ENCODE measurements at regions not wholly inside any gene's neighbourhood (a gene's known extent, or its start where the extent isn't known, plus 50 kb on each side); places are given as distances from the start of the nearest gene placed in this dataset.

DNA sequence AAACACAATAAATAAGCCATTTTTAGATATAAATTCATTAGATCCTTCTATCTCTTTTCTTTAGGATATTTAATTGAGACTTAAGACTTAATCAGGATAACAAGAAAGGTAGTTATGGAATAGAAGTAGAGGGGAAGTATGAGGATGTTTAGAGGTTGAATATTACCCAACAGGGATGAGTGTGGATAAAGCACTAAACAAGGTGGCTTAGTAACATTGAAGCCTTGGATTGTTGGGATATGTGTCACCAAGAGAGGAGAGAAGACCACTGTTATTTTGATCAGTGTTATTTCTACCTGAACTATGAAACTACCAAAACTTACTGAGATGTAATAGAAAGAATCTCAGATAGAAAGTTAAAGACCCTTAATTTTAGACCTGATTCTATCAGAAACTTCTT lies 405.7 kb downstream of the PIK3C3 start:
- ATAC-seq (no peak), FAIRE-seq (no peak), DNase-seq (ENCODE audit: low read depth in 1 of 2, low spot score in 1 of 2) (no peak)
- no peaks in the 10 kb centered on the region for H3K4me1 ChIP-seq
- H3K9me3 ChIP-seq: no peaks in the 10 kb centered on the region
- ChIA-PET POLR2A (no interaction called here), CTCF (no interaction called here)
- no peak for TF ChIP-seq RNF2 (IDR thresholded peaks at IDR 0.05; ENCODE audit: borderline replicate concordance, low read depth)
- TF ChIP-seq, protein P1, sequence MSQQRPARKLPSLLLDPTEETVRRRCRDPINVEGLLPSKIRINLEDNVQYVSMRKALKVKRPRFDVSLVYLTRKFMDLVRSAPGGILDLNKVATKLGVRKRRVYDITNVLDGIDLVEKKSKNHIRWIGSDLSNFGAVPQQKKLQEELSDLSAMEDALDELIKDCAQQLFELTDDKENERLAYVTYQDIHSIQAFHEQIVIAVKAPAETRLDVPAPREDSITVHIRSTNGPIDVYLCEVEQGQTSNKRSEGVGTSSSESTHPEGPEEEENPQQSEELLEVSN (IDR thresholded peaks at IDR 0.05; ENCODE audit: borderline replicate concordance, low read depth): no peak
- TF ChIP-seq, protein P2, sequence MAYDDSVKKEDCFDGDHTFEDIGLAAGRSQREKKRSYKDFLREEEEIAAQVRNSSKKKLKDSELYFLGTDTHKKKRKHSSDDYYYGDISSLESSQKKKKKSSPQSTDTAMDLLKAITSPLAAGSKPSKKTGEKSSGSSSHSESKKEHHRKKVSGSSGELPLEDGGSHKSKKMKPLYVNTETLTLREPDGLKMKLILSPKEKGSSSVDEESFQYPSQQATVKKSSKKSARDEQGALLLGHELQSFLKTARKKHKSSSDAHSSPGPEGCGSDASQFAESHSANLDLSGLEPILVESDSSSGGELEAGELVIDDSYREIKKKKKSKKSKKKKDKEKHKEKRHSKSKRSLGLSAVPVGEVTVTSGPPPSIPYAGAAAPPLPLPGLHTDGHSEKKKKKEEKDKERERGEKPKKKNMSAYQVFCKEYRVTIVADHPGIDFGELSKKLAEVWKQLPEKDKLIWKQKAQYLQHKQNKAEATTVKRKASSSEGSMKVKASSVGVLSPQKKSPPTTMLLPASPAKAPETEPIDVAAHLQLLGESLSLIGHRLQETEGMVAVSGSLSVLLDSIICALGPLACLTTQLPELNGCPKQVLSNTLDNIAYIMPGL (CRISPR knock-in tag; IDR thresholded peaks at IDR 0.05; ENCODE audit: borderline replicate concordance): no peak
- TF ChIP-seq KDM1A (IDR thresholded peaks at IDR 0.05; ENCODE audit: low read depth): no peak
- no peak for TF ChIP-seq HEYL (CRISPR knock-in tag; IDR thresholded peaks at IDR 0.05)
- TF ChIP-seq ESRRA (IDR thresholded peaks at IDR 0.05; ENCODE audit: borderline replicate concordance, low read length): no peak
- TF ChIP-seq RAD21 (conservative IDR thresholded peaks at IDR 0.05 in 1 of 2, IDR thresholded peaks at IDR 0.05 in 1 of 2): no peak
- TF ChIP-seq FOXS1 (CRISPR knock-in tag; IDR thresholded peaks at IDR 0.05): no peak
- no peak for TF ChIP-seq CEBPB (IDR thresholded peaks at IDR 0.05)
- TF ChIP-seq, protein P3, sequence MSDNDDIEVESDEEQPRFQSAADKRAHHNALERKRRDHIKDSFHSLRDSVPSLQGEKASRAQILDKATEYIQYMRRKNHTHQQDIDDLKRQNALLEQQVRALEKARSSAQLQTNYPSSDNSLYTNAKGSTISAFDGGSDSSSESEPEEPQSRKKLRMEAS (IDR thresholded peaks at IDR 0.05): no peak
- no peak for TF ChIP-seq GATA3 (IDR thresholded peaks at IDR 0.05; ENCODE audit: borderline replicate concordance)
- TF ChIP-seq POLR2AphosphoS2 (conservative IDR thresholded peaks at IDR 0.05; ENCODE audit: low read length): no peak
- H3K4me2 ChIP-seq: no peak overlapping the region
- no peak overlapping the region for H3K4me3 ChIP-seq
- no peak overlapping the region for H3K27ac ChIP-seq

DNA sequence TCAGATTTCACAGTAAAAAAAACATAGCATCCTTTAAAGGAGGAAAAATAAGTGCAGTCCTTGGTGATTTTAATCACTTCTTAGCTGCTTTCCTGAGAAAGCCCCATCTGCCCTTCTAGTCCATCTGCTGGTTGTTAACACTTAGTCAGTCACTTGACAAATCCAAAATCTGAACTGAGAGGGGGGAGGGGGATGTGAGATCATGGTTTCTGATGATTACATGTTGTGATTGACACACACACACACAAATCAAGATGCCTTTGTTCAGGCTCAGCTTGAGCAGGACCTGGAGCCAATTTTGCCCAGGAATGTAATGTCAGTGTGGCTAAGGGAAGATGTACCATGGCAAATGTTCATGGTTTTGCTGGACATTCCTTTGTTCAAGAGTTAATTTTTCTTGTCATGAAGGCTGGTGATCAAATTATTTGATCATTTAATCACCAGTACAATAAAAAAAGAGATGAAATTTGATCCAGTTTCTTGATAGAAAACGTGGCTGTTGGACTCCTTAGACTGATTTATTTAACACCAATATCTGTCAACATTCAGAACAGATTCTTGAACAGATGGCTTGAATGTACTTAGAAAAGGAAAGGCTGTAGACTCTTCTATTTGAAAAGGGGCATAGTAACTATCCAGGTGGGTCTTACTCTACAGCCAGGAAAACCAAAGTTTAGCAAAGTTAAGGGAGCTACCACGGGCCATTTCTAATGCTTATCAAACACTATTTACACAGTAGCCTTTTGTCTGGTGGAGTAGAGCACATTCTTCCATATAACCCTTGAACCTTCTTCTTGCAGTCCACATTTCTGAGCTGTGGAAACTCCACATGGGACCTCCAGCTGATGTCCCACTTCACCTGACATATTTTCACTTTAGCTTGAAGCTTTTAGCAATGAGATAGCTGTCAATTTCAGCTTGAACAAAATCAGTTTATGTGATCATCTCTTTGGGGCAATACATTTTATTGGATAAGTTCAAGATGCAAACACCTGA lies 408.7 kb downstream of the PIK3C3 start:
- WGBS (ENCODE audit: missing lambda C conversion rate): 2% methylated on average over 2 of the region's 2 CpGs
- H3K9me3 ChIP-seq: no peaks in the 10 kb centered on the region
- no peak for ATAC-seq
- POLR2A ChIA-PET: no interaction called here
- H3K4me2 ChIP-seq: no peak overlapping the region
- CTCF ChIA-PET: no interaction called here
- H3K4me3 ChIP-seq: no peak overlapping the region
- TF ChIP-seq, protein P4, sequence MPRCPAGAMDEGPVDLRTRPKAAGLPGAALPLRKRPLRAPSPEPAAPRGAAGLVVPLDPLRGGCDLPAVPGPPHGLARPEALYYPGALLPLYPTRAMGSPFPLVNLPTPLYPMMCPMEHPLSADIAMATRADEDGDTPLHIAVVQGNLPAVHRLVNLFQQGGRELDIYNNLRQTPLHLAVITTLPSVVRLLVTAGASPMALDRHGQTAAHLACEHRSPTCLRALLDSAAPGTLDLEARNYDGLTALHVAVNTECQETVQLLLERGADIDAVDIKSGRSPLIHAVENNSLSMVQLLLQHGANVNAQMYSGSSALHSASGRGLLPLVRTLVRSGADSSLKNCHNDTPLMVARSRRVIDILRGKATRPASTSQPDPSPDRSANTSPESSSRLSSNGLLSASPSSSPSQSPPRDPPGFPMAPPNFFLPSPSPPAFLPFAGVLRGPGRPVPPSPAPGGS (IDR thresholded peaks at IDR 0.05): no peak
- TF ChIP-seq FOXS1 (CRISPR knock-in tag; IDR thresholded peaks at IDR 0.05) (no peak), ESRRA (IDR thresholded peaks at IDR 0.05; ENCODE audit: borderline replicate concordance, low read length) (no peak), JUN (IDR thresholded peaks at IDR 0.05) (no peak), POLR2A (IDR thresholded peaks at IDR 0.05; ENCODE audit: low read length) (no peak)
- TF ChIP-seq, protein P2 (CRISPR knock-in tag; IDR thresholded peaks at IDR 0.05; ENCODE audit: borderline replicate concordance): no peak
- no peak overlapping the region for H3K27ac ChIP-seq
- no peak for FAIRE-seq
- no peak for DNase-seq (ENCODE audit: low read depth in 1 of 2, low spot score in 1 of 2)
- H3K4me1 ChIP-seq: no peaks in the 10 kb centered on the region

DNA sequence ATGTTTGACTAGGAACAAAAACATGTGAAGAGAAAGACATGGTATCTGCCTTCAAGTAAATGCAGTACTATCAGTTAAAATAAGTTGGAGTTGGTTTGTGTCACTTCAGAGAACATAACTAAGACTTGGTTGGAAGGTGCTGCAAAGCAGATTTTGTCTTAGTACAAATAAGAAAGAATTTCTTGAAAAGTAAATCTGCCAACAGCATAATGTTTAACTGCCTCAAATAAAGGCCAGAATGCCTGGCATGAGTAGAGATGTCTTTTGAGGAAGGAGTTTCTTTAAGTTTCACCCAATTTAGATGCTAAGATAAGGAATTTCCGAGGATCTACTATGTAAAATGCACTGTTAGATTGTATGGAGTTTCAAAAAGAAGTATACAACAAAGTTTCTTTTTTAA lies 409.7 kb downstream of the PIK3C3 start:
- POLR2A ChIA-PET: no interaction called here
- 0% methylated on average over 1 of the region's 1 CpG for WGBS (ENCODE audit: missing lambda C conversion rate)
- FAIRE-seq (no peak), DNase-seq (ENCODE audit: low read depth in 1 of 2, low spot score in 1 of 2) (no peak), ATAC-seq (no peak)
- H3K4me1 ChIP-seq: no peaks in the 10 kb centered on the region
- H3K4me2 ChIP-seq: no peak overlapping the region
- CTCF ChIA-PET: no interaction called here
- no peak overlapping the region for H3K4me3 ChIP-seq
- no peaks in the 10 kb centered on the region for H3K9me3 ChIP-seq
- H3K27ac ChIP-seq: no peak overlapping the region
- TF ChIP-seq TFCP2L1 (CRISPR knock-in tag; IDR thresholded peaks at IDR 0.05) (no peak), POLR2A (IDR thresholded peaks at IDR 0.05; ENCODE audit: low read length) (no peak), KDM1A (IDR thresholded peaks at IDR 0.05; ENCODE audit: low read depth) (no peak), RCOR1 (IDR thresholded peaks at IDR 0.05; ENCODE audit: low read depth, low read length) (no peak), HOXB13 (CRISPR knock-in tag; IDR thresholded peaks at IDR 0.05; ENCODE audit: low read depth) (no peak)
- TF ChIP-seq, protein P2 (CRISPR knock-in tag; IDR thresholded peaks at IDR 0.05; ENCODE audit: borderline replicate concordance): no peak
- TF ChIP-seq, protein P5, sequence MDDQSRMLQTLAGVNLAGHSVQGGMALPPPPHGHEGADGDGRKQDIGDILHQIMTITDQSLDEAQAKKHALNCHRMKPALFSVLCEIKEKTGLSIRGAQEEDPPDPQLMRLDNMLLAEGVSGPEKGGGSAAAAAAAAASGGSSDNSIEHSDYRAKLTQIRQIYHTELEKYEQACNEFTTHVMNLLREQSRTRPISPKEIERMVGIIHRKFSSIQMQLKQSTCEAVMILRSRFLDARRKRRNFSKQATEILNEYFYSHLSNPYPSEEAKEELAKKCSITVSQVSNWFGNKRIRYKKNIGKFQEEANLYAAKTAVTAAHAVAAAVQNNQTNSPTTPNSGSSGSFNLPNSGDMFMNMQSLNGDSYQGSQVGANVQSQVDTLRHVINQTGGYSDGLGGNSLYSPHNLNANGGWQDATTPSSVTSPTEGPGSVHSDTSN (IDR thresholded peaks at IDR 0.05): no peak
- TF ChIP-seq, protein P6, sequence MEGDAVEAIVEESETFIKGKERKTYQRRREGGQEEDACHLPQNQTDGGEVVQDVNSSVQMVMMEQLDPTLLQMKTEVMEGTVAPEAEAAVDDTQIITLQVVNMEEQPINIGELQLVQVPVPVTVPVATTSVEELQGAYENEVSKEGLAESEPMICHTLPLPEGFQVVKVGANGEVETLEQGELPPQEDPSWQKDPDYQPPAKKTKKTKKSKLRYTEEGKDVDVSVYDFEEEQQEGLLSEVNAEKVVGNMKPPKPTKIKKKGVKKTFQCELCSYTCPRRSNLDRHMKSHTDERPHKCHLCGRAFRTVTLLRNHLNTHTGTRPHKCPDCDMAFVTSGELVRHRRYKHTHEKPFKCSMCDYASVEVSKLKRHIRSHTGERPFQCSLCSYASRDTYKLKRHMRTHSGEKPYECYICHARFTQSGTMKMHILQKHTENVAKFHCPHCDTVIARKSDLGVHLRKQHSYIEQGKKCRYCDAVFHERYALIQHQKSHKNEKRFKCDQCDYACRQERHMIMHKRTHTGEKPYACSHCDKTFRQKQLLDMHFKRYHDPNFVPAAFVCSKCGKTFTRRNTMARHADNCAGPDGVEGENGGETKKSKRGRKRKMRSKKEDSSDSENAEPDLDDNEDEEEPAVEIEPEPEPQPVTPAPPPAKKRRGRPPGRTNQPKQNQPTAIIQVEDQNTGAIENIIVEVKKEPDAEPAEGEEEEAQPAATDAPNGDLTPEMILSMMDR (IDR thresholded peaks at IDR 0.05): no peak
